GM18858 (cell line): ENCODE measurements at regions not wholly inside any gene's neighbourhood (a gene's known extent, or its start where the extent isn't known, plus 50 kb on each side); places are given as distances from the start of the nearest gene placed in this dataset.

Experiments used
- ATAC-seq: cut with Tn5 transposase; IDR thresholded peaks from one replicate; pipeline ENCODE4 v1.9.1; 2021; ENCODE audit not compliant: unreplicated experiment

DNA sequence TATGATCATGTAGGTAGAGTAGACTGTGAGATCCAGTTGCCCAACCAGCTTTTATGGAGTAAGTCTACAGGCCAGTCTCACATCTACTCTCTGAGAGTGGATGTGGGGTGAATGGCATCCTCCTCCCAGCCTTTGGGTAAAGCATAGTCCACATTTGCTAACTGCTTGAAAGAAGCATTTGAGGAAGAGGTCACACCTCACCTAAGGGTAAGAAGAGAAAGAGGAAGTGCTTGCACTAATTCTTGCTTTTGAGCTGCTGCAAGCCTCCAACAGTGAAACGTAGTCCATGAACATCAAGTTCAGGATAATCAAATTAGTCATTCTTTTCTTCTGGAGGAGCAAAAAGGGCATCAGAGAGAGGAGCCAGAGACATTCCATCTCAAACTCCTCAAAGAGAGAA lies 93.9 kb upstream of the AGR3 start:
- peak; percentile 73 for ATAC-seq

DNA sequence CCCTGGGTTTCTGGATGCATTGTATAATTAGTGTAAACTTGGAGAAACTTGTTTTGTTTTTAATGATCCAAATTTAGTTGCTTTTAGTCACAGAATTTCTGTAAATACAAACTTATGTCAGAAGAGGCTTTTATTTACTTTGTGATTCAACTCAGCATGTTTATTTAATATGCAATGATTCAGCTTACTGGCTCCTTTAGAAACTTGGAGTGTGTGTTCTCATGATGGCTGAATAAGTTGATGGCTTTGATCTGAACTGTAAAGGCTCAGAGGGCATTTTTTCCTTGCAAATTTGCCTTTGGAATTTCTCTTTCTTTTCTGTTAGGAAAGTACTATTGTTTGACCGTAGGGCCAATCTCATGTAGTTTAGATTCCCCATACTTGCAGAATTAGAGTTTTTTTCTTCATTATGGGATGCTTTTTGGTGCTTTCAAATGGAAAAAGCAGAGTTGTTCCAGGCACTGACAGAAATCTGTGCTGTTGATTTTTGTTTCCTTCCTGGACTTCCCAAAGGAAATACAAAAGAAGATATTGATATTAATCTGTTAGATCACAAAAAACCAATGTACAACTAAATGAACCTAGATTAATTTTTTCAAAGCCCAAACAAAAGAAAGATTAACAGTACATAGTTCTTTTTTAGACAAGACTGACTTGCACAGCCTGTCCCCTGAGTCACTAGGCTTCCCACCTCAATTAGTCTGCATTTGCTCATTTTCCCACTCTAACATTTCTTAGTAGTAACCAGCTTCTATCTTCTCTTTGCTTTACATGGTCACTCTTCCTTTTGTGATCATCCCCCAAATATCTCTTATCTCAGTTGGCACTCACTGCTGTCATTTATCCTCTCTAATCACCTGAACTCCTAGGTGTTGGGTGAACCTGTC lies 96.8 kb upstream of the AGR3 start:
- ATAC-seq, result no peak

DNA sequence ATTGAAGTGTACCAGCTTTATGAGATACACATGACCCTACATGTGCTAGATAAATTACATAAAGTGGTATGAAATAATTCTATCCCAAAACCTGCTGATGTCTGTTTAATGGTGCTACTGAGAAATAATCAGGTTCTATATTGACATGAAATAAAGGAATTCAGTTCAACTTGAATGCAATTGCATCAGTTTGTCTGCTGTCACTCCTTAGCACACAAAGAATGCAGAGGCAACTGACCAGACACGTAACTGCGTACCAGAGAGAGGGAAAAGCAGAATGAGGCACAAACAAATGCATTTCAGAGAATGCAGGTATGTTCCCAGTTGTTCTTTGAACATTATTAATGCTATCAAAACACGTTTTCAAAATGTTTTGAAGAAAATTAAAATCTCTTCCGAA lies 98.8 kb upstream of the AGR3 start:
- no peak for ATAC-seq

DNA sequence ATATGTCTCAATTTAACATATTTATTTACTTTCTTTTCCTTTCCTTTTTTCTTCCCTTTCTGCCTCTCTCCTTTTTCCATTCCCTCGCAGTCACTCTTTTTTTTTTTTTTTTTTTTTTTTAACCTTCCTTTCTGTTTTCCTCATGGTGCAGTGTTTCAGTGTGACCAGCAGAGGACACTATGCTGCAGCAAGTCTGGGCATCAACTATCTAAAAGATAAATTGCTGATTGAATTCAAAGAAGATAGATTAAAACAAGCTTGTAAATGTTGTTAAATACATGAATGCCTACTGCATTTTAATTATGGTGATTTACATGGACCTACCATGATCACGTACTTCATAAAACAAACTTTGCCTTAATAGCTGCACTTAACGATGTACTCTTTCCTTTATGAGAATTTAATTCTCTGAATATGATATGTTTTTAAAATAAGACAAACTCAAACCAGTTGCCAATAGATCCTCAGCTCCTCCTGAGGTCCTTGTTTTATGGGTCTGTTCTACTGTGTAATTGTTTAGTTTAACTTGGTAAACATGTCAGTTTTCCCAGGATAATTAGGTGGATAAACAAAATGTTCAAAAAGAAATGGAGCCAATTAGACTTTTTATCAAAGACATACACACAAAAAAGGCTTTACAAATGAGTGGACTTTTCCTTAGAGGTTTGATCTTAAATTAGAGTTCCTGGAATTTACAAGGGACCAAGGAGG lies 101.0 kb upstream of the AGR3 start:
- ATAC-seq, result no peak

DNA sequence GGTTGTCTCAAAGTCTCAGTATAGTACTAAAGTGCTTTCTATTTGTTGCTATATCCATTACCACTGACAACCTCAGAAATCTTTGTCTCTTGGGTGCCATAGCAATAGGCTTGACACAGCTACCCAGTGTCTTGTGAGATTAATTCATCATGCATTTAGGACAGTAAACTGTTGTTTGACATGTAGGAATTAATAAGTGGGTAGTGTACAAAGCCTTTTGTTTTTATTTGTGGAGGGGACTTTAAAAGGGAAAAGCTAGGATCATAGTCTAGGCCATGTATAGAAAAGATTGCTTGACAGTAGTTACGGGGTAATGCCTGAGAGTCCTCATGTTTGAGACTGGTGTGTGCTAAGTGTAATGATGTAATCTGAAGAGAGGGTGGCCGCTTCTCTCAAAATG lies 102.6 kb upstream of the AGR3 start:
- no peak for ATAC-seq

DNA sequence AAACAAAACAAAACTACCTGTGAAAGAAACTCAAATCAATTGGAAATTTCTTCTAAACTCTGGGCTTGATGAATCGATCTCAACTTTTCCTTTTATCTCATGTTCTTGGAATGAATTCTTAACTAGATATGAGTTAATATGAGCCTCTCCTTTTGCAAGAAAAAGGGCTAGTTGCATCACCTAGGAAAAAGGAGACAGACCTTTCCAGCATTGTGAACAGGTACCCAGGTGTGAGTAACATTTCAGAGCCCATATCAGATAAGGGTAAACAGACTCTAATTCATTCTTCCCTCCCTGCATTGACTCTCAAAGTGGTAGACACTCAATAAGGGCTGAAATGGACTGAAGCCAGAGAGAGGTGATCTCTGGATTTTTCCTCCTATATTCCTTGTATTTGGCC lies 103.8 kb upstream of the AGR3 start:
- no peak for ATAC-seq

DNA sequence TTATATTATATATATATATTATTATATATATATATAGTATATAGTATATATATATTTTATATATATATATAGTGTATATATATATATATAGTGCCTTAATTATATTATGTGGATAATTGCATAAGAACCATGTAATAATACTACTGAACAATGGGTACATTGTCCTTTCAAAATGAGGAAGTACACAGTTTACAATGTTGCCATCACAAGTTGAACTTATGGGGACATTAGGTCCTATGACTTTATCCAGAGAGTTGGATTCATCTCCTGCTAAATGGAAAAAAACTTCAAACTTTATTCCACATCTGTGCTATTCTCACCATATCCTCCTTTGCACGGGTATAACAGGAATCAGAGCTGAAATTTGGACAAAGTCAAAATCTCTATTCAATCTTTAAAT lies 105.0 kb upstream of the AGR3 start:
- ATAC-seq, result no peak

DNA sequence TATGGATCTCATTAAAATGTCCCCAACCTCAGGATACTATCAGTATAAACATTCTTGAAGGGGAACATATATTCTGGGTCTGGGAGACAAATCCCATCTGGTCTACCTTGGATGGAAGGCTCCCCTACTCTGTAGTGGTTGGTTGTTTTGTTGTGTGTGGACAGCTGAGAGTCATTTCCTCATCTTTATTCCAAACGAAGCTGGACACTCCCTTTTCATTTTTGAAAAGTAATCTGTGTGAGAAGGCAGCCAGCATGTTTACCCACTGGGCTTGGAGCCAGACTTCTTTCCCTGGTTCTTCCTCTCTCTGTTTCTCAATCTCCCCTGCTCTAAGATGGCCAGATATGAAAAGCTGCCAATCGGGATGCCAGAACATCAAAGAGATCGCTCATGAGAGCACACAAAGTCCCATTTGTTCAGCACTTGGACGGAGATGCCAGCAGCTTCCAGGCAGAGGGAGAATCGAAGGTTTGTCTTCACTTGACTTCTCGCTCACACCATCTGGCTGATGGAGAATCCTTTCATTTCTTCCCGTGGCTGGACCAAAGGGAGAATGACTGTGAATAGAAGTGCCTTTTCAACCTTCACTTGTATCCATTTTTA lies 108.1 kb upstream of the AGR3 start:
- no peak for ATAC-seq

DNA sequence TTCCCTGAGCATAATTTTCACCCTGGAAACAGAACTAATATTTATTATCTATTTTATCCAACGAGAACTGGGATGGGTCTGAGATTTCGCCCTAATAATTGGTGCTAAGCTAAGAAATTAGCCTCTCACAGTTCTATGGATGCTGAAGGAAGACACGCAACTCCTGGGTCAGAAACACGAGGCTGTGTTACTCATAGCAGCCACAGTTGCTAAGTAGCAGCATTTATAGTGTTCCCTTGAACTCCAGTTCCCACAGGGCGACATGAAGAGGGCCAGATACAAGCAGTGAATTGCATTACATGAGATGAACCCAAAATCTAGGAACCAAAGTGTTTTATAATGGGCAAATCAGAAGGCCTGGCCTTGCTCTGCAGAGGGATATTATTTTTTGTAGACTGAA lies 109.8 kb upstream of the AGR3 start:
- ATAC-seq, result no peak

DNA sequence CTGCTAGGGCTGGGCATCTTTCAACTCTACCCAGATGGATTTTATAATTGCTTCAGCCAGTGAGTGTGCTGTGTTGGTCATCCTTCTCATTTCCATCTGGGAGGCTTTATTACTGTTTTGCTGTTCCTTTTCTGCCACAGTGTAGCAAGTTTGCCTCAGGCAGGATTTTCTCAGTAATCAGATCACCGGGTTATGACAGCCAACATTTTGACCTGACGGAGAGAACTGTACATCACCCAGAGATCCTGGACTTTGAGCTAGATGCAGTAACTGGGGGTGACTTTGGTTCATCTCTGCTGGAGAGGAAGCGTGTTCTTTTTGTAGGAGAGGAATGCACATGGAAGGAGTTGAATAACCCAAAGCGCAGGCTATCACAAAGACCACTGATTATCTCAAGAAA lies 111.8 kb upstream of the AGR3 start:
- ATAC-seq, result no peak

DNA sequence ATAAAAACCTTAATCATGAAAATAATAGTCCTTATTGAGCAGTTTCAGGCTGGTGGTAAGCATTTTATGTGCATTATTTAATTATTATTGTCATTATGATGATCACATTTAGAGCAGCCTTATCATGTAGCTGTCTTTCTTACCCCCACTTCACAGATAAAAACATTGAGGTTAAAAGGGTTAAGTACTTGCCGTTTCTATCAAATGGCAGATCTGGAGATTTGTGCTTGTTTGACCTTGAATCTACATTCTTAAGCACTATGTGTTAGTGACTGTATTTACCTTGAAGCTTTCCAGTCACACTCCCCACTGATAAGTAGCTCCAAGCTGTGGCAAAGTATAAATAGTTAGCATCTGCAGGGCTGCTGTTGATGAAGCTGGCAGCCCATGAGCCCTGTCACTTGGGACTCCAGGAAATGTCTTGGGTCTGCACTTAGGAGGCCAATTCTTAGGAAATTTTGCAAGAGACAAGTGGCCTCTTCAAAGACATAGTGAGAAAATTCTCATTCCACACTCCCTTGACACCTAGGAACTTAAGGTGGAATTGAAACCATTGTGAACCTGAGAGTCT lies 116.8 kb upstream of the AGR3 start:
- no peak for ATAC-seq

DNA sequence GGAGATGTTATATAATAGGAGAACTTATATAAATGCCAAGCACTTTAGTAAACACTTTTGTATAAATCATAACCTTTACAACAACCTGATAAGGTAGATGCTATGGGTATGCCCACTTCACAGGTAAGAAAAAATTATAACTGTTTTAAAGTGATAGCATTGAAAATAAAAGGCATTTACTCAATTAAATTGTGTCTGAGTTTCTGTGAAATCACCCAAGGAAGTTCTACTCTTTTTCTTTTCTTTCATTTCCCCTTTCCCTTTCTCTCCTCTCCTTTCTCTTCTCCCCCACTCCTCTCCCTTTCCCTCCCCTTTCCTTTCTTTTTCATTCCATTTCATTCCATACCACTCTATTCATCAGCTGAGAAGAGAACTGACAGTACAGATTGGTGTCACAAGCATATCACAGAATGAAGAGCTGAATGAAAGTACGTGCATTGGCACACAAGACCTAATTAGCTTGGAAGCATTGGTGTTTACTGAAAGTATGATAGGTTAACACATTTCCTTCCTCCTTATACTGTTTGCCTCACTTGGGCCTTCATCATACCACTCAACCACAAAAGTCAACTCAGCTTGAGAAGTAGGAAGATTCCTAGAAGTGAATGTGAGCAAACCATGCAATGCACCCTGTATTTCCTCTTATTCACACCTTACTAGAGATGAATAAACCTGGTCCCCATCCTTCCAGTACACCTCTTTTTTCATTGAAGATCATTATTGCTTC lies 117.9 kb upstream of the AGR3 start:
- ATAC-seq, result no peak

DNA sequence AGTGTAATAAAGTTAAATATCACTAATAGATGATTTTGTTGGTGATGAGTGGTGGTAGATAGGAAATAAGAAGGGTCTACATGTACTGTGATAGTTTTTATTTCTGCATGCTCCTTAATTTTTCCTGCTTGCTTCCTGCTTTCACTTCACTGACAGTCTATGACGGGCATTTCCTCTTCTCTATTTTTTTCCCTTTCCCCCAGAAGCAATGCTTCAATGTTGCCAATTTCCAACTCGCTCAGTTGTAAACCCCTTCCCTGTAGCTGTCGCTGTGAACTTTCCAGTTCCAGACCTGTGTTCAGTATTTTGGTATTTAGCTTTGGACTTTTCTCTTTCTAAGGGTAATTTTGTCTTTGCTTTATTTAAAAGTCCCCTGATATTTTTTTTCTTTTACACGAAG lies 123.5 kb upstream of the AGR3 start:
- ATAC-seq, result no peak

DNA sequence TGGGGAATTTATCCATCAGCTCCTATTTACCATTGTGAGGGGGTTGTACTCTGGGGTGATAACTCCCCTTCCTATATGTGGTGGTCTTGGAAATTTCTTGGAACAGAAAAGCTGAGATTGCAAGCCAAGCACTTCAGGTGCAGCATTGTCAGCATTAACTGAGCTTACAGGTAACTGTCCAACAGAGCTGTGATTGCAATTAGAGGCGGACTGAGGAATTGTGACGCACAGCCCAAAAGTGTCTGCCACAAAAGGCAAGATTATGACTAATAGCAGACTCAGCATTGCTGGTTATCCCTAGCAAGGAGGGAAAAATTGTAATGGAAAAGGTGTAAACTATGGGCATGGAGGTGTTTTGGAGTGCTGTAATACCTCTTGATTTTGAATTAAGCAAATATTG lies 126.1 kb upstream of the AGR3 start:
- ATAC-seq, result no peak

DNA sequence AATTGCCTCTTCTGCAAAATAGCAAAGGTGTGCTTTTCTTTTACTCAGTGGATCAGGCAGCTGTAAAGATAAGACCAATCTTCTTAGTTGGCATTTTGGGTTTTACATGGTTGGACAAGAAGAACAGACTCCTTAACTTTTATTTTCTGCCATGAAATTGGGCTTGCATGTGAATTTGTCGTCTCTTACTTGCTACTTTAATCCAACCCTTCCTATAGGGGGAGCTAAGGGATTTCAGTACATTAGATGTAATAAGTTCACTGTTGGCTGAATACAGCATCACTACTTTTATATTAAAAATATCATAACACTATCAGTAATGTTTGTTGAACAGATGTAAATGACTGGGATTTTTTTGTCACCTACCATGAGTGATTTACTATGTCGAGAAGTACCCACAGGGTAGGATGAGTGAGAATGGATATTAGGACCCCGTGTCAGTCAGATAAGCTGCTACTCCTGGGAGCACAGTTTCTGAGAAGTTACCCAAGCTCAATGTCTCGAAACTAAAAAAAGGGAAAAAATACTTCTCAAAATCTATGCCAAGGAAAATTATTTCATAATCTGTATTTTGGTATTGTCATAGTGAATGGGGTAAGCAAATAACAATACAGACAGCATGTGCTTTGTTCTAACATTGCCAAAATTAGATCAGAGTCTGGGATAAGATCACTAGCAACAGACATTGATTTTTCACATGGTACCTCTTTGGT lies 127.4 kb upstream of the AGR3 start:
- ATAC-seq, result peak; percentile 50

DNA sequence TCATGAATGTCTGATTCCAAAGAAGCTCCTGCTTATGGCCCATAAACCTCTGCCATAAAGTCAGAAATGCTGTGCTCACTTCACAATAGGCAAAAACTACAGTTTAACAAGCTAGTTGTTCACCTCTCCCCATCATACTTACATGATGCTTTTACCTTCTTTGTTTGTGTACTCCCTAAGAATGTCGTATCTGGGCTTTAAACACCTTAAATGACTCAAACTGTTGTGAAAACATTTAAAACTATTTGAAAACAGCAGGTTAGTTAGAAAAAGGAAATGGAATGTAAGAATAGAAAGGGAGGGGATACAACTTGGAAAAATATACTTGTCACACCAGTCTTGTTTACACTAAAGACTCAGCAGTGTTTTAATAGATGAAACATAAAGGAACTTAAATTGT lies 128.2 kb upstream of the AGR3 start:
- no peak for ATAC-seq

DNA sequence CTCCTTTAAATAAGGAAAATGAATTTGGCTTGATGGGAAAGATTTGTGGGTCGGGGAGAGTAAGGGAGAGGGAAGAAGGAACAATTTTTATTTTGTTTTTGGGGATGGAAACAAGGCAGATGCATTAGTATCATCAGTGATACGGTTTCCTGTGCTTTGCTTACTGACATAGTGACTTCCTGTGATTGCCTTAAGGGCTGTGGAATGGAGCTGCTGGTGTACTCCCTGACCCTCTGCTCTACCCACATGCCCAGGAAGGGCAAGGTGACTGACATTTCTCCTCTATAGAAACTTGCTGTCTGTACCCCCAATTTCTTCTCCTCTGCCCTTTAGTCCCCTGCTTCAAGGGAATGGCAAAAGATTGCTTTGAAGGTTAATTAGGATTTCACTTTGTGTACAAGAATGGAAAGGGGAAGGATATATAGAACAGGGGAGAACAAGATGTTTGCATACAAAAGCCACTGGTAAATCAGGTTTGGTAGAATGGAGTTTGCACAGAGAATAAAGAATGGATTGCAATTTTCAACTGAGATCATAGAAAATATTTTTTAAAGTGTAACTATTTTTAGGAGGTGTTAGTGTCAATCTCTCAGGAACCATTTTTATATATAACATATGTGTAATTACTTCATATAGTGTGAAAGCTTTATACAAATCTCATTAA lies 129.0 kb upstream of the AGR3 start:
- no peak for ATAC-seq

DNA sequence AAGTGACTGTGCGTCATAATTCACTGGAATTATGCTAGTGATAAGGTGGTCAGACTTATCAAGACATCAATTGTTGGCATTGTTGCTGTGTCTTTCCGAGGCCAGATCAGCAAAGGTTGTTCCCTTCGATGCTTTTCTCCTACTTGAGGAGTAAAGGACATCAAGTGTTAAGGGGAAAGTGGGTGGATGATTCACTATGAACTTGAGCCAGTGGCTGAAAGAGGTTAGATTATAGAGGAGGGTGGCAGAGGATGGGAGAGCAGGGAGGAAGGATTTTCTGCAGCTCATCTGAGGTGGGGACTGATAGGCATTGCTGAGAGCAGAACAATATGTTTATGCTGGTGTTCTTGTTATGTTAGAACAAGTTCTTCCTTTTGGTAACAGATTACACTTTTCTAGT lies 131.4 kb upstream of the AGR3 start:
- ATAC-seq, result no peak

DNA sequence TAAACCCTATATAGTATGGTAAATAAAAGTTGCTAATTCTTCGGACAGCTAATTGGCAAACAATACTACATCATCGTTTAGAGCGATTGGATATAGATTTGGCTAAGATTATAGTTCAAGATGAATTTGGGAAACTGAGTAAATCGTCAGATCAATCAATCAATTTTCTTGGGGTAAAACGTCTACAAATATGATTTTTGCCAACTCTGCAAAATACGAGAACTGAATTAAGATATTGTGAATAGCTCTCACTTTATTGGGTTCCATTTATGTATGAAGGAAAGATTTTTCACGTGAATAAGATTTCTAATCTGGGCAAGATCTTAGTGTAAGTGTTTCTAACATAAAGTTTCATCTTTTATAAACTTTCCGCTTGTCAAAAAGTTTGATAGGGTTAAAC lies 132.9 kb upstream of the AGR3 start:
- no peak for ATAC-seq

DNA sequence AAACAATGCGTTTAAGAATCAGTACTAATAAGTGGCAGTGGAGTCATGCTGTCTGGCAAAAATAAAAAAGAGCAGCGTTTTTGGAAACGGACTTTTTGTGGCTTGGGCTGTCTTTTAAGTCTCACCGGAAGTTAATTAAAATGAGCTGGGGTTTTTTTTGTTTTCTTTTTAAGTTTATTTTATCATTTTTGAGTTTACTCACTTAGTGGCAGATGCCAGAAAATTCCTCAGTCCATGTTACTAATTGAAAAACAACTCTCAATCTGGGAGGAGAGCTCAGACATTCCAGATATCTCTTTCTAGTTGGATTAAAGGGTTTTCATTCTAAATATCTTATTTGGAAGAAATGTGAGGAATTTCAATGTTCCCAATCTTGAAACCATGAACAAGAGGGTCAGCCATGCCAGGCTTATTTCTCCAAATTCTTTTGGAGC lies 133.8 kb upstream of the AGR3 start:
- no peak for ATAC-seq
